Astrocyte of the spinal cord (primary cell): ENCODE measurements at regions not wholly inside any gene's neighbourhood (a gene's known extent, or its start where the extent isn't known, plus 50 kb on each side); places are given as distances from the start of the nearest gene placed in this dataset.

Source experiments
- DNase-seq: peaks from one replicate; pipeline ENCODE4 v3.0.0; 2011; ENCODE audit warnings: low read depth, low spot score
- H3K4me3 ChIP-seq: 2 replicates; pipeline ENCODE4 v1.5.1; 2011; ENCODE audit warnings: low read depth, mild to moderate bottlenecking, low read length, moderate library complexity
- in situ Hi-C: cut with HindIII; loops from 2 replicates; pipeline ENCODE4 v1.10.0; 2017; ENCODE audit warnings: low sequenced_read_pairs
- TF ChIP-seq, protein P1 (sequence below): IDR thresholded peaks from 2 replicates; pipeline ENCODE4 v1.5.1; 2012; ENCODE audit warnings: low read depth, mild to moderate bottlenecking, low read length, inconsistent platforms

DNA sequence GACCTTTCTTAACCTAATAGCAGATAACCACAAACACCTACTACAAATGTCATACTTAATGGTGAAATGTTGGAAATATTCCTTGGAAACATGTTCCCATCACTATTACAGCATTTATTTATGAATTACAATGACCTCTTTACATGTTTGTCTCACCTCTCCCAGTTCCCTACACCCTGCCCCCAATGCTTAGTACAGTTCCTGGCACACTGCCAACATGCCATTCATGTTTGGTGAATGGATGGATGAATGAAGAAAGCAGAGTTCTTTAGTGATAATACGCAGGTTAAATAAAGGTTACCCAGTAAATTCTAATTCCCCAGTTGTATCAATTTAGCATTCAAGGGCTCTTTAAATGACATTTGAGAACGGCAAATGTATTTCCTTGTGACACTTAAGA, 259.9 kb upstream of the ATP11B start:
- no peak for DNase-seq
- in situ Hi-C loops: no loop called here
- TF ChIP-seq, protein P1, sequence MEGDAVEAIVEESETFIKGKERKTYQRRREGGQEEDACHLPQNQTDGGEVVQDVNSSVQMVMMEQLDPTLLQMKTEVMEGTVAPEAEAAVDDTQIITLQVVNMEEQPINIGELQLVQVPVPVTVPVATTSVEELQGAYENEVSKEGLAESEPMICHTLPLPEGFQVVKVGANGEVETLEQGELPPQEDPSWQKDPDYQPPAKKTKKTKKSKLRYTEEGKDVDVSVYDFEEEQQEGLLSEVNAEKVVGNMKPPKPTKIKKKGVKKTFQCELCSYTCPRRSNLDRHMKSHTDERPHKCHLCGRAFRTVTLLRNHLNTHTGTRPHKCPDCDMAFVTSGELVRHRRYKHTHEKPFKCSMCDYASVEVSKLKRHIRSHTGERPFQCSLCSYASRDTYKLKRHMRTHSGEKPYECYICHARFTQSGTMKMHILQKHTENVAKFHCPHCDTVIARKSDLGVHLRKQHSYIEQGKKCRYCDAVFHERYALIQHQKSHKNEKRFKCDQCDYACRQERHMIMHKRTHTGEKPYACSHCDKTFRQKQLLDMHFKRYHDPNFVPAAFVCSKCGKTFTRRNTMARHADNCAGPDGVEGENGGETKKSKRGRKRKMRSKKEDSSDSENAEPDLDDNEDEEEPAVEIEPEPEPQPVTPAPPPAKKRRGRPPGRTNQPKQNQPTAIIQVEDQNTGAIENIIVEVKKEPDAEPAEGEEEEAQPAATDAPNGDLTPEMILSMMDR: no peak
- no peak overlapping the region for H3K4me3 ChIP-seq

- TF ChIP-seq, protein P1: no peak
- no peak overlapping the region for H3K4me3 ChIP-seq
- no peak for DNase-seq
- in situ Hi-C loops: no loop called here
These were observed 248.8 kb upstream of the ATP11B start for GRCh38 chr3:182544542-182544941.

GRCh38 chr3:182562274-182562673, 231.0 kb upstream of the ATP11B start:
- in situ Hi-C loops: no loop called here
- H3K4me3 ChIP-seq: no peak overlapping the region
- TF ChIP-seq, protein P1: no peak
- no peak for DNase-seq

GRCh38 chr3:182565916-182566796, 227.1 kb upstream of the ATP11B start:
- in situ Hi-C loops: no loop called here
- TF ChIP-seq, protein P1: no peak
- peak; percentile 5 for DNase-seq
- no peak overlapping the region for H3K4me3 ChIP-seq

- H3K4me3 ChIP-seq: no peak overlapping the region
- TF ChIP-seq, protein P1: no peak
- peak; percentile 73 for DNase-seq
- in situ Hi-C loops: no loop called here
These were observed 225.6 kb upstream of the ATP11B start for GRCh38 chr3:182567700-182568099.

DNA sequence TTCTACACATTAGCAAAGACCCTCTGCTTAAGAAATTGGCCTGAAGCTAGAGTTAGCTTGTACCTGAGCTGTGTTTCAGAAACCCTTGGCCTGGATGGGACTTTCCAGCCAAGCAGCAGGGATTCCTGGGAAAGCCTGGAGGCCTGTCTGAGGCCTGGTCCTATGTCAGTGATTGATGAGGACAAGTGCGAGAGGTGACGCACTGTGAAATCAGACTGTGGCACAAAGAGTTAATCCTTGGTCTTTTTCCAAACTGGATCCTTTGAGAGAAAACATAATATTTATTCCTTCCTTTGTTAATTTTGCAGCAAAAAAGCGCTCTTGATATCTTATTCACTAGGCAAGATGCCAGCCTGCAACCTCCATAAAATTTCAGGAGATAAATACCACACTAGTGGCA, 225.0 kb upstream of the ATP11B start:
- no peak overlapping the region for H3K4me3 ChIP-seq
- in situ Hi-C loops: no loop called here
- TF ChIP-seq, protein P1: no peak
- DNase-seq: peak; percentile 26
